ENCODE measurements at regions not wholly inside any gene's neighbourhood (a gene's known extent, or its start where the extent isn't known, plus 50 kb on each side); places are given as distances from the start of the nearest gene placed in this dataset.

DNA sequence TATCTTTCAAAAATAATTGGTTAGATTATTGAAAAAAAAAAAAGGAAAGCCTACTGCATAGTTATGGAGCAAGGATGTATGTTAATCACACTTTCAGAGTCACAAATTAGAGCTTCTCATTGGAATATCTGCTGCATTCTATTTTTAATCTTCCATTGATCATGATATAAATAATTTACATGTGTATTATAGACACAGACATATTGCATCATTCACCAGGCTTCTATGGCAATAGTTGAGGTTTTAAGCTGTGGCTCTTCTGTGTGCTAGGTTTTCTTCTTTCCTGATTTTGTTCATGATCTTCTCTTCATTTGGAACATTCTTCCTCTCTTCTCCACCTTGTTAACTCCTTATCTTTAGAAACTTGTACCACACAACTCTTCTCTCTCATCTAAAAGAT is 123.2 kb upstream of the HMCN1 start:
- Histone ChIP-seq H3K4me1 (ENCODE audit: low read depth) (no peaks in the 10 kb centered on the region), H3K36me3 (no peaks in the 10 kb centered on the region), H3K4me3 (no peak overlapping the region), H3K27ac (no peak overlapping the region), H3K9me3 (ENCODE audit: low read depth) (no peaks in the 10 kb centered on the region), H3K27me3 (no peaks in the 10 kb centered on the region)
- TF ChIP-seq, protein P1, sequence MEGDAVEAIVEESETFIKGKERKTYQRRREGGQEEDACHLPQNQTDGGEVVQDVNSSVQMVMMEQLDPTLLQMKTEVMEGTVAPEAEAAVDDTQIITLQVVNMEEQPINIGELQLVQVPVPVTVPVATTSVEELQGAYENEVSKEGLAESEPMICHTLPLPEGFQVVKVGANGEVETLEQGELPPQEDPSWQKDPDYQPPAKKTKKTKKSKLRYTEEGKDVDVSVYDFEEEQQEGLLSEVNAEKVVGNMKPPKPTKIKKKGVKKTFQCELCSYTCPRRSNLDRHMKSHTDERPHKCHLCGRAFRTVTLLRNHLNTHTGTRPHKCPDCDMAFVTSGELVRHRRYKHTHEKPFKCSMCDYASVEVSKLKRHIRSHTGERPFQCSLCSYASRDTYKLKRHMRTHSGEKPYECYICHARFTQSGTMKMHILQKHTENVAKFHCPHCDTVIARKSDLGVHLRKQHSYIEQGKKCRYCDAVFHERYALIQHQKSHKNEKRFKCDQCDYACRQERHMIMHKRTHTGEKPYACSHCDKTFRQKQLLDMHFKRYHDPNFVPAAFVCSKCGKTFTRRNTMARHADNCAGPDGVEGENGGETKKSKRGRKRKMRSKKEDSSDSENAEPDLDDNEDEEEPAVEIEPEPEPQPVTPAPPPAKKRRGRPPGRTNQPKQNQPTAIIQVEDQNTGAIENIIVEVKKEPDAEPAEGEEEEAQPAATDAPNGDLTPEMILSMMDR (IDR thresholded peaks at IDR 0.05; ENCODE audit: low read depth, low read length) = no peak
- DNase-seq (ENCODE audit: low read depth in 1 of 2, low spot score in 1 of 2) = no peak

DNA sequence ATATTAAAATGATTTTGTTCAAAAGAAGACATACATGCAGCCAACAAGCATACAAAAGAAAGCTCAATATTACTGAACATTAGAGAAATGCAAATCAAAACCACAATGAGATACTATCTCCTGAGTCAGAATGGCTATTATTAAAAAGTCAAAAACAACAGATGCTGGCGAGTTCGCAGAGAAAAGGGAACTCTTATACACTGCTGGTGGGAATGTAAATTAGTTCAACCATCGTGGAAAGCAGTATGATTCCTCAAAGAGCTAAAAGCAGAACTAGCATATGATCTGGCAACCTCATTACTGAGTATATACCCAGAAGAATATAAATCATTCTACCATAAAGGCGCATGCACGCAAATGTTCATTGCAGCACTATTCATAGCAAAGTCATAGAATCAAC is 126.0 kb upstream of the HMCN1 start:
- no peak overlapping the region for H3K27ac ChIP-seq
- no peaks in the 10 kb centered on the region for H3K9me3 ChIP-seq (ENCODE audit: low read depth)
- H3K4me3 ChIP-seq = no peak overlapping the region
- H3K36me3 ChIP-seq = no peaks in the 10 kb centered on the region
- DNase-seq (ENCODE audit: low read depth in 1 of 2, low spot score in 1 of 2) = no peak
- H3K4me1 ChIP-seq (ENCODE audit: low read depth) = no peaks in the 10 kb centered on the region
- no peaks in the 10 kb centered on the region for H3K27me3 ChIP-seq
- TF ChIP-seq, protein P1 (IDR thresholded peaks at IDR 0.05; ENCODE audit: low read depth, low read length) = no peak

DNA sequence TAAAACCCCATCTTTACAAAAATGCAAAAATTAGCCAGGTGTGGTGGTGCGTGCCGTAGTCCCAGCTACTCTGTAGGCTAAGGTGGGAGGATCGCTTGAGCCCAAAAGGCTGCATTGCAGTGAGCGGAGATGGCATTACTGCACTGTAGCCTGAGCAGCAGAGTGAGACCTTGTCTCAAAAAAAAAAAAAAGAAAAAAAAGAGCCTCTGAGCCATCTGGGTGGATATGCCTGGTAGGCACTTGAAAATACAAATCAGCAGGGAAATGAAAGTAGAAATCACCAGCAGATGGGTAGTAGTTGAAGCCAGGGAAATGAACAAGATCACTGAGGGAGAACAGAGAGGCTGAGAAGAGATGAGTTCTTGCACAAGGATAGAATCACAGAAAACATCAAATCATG is 131.0 kb upstream of the HMCN1 start:
- no peaks in the 10 kb centered on the region for H3K27me3 ChIP-seq
- H3K4me1 ChIP-seq (ENCODE audit: low read depth) = peaks cover 9% of the 10 kb centered on the region
- H3K36me3 ChIP-seq = no peaks in the 10 kb centered on the region
- no peak for DNase-seq (ENCODE audit: low read depth in 1 of 2, low spot score in 1 of 2)
- no peak overlapping the region for H3K27ac ChIP-seq
- TF ChIP-seq, protein P1 (IDR thresholded peaks at IDR 0.05; ENCODE audit: low read depth, low read length) = no peak
- no peaks in the 10 kb centered on the region for H3K9me3 ChIP-seq (ENCODE audit: low read depth)
- H3K4me3 ChIP-seq = no peak overlapping the region

DNA sequence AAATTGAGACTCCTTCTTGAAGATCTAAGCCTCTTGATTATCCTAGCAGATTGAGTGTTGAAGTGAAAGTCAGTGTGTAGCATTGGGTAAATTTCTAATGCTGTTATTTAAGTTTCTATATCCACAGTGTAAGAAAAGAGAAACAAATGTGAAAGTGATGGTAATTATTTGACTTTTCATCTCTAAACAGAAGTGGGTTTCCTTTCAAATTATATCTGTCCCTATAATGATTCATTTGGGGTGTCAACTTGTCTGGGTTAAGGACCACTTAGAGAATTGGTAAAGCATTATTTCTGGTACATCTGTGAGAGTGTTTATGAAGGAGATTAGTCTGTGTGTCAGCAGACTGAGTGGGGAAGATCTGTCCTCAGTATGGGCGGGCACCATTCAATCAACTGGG is 133.0 kb upstream of the HMCN1 start:
- TF ChIP-seq, protein P1 (IDR thresholded peaks at IDR 0.05; ENCODE audit: low read depth, low read length) = no peak

DNA sequence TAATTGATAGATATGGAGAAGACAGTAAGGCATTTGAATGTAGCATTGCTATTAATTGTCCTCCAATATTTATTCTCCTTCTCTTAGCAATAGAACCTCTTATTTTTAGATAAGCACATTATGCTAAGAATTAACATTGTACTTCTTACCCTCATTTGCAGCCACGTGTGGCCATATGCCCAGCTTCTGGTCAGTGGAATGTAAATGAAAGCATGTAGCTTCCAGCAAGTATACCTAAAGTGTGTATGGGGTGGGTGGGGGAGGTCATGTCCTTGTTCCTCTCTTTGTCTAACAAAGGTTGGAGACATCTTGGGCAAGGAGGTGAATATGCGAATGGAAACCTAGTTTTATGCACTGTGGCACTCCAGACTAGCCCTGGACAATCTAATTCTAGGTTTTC is 133.6 kb upstream of the HMCN1 start:
- no peak overlapping the region for H3K4me3 ChIP-seq
- TF ChIP-seq, protein P1 (IDR thresholded peaks at IDR 0.05; ENCODE audit: low read depth, low read length) = no peak
- H3K36me3 ChIP-seq = no peaks in the 10 kb centered on the region
- DNase-seq (ENCODE audit: low read depth in 1 of 2, low spot score in 1 of 2) = no peak
- no peak overlapping the region for H3K27ac ChIP-seq
- peaks cover 14% of the 10 kb centered on the region for H3K4me1 ChIP-seq (ENCODE audit: low read depth)
- H3K9me3 ChIP-seq (ENCODE audit: low read depth) = no peaks in the 10 kb centered on the region
- H3K27me3 ChIP-seq = no peaks in the 10 kb centered on the region

More for the DNA sequence above, 133.0 kb upstream of the HMCN1 start:
- no peak overlapping the region for H3K27ac ChIP-seq
- no peak for DNase-seq (ENCODE audit: low read depth in 1 of 2, low spot score in 1 of 2)
- H3K4me3 ChIP-seq = no peak overlapping the region
- H3K36me3 ChIP-seq = no peaks in the 10 kb centered on the region
- no peaks in the 10 kb centered on the region for H3K9me3 ChIP-seq (ENCODE audit: low read depth)
- peaks cover 14% of the 10 kb centered on the region for H3K4me1 ChIP-seq (ENCODE audit: low read depth)
- H3K27me3 ChIP-seq = no peaks in the 10 kb centered on the region

DNA sequence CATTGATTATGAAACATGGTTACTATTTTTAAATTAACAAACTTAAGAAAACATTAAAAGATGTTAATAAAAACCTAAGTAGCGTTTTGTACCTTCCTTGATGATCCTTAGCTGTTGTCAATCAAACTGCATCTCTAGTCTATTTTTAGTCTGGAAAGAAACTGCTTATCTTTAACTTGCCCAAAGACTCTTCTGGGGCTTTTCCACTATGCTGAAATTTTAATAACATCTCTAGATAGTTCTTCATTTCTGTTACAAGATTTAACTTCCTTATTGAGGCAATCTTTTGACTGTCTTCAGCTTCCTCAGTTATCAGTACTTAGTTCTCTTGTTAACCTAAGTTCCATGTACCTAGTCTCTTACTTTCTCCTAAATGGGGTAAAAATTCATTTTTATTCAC is 135.9 kb upstream of the HMCN1 start:
- DNase-seq (ENCODE audit: low read depth in 1 of 2, low spot score in 1 of 2) = no peak
- H3K27ac ChIP-seq = no peak overlapping the region
- TF ChIP-seq, protein P1 (IDR thresholded peaks at IDR 0.05; ENCODE audit: low read depth, low read length) = no peak

More for the DNA sequence above, 135.9 kb upstream of the HMCN1 start:
- Histone ChIP-seq H3K36me3 (no peaks in the 10 kb centered on the region), H3K4me1 (ENCODE audit: low read depth) (peaks cover 24% of the 10 kb centered on the region), H3K27me3 (no peaks in the 10 kb centered on the region), H3K9me3 (ENCODE audit: low read depth) (no peaks in the 10 kb centered on the region), H3K4me3 (no peak overlapping the region)
